Left ventricle myocardium inferior (tissue), 1 donor: ENCODE measurements at regions not wholly inside any gene's neighbourhood (a gene's known extent, or its start where the extent isn't known, plus 50 kb on each side); places are given as distances from the start of the nearest gene placed in this dataset.

Source experiments
- DNase-seq: peaks from one replicate; pipeline ENCODE4 v3.0.0-alpha.2; 2020
- H3K27ac ChIP-seq: fragments of 200-600 bp; replicated peaks from 2 replicates; pipeline ENCODE4 v1.8.0; 2021
- H3K27me3 ChIP-seq: fragments of 200-600 bp; 2 replicates; pipeline ENCODE4 v1.8.0; 2021; ENCODE audit warnings: low read depth
- H3K36me3 ChIP-seq: fragments of 200-600 bp; 2 replicates; pipeline ENCODE4 v1.8.0; 2021
- H3K4me1 ChIP-seq: fragments of 200-600 bp; 2 replicates; pipeline ENCODE4 v1.8.0; 2021
- H3K4me3 ChIP-seq: fragments of 200-600 bp; 2 replicates; pipeline ENCODE4 v1.8.0; 2021; ENCODE audit warnings: mild to moderate bottlenecking, moderate library complexity
- H3K9me3 ChIP-seq: fragments of 200-600 bp; replicated peaks from 2 replicates; pipeline ENCODE4 v1.8.0; 2021
- CTCF ChIP-seq: fragments of 200-600 bp; IDR thresholded peaks from 2 replicates; pipeline ENCODE4 v1.8.0; 2021; ENCODE audit warnings: antibody characterized with exemption, mild to moderate bottlenecking, borderline replicate concordance
- intact Hi-C: fragments of 100-400 bp; cut with micrococcal nuclease; formaldehyde crosslinking; loops from one replicate; pipeline ENCODE4 v1.11.0; 2022
- donor health status: DM: no; HTN: yes; CAD: no; lungs with severe emphysema.

- DNase-seq = no peak
- Histone ChIP-seq H3K36me3 (no peaks in the 10 kb centered on the region), H3K27me3 (peaks cover 39% of the 10 kb centered on the region), H3K9me3 (peaks cover 5% of the 10 kb centered on the region), H3K4me3 (no peak overlapping the region), H3K27ac (no peak overlapping the region), H3K4me1 (no peaks in the 10 kb centered on the region)
- intact Hi-C loops = no loop called here
- TF ChIP-seq CTCF = no peak
These were observed 436.8 kb downstream of the BCL11B start for GRCh38 chr14:98835051-98835824.

GRCh38 chr14:98835825-98836100 is 436.2 kb downstream of the BCL11B start:
- Histone ChIP-seq H3K27me3 (peaks cover 41% of the 10 kb centered on the region), H3K27ac (no peak overlapping the region), H3K4me1 (no peaks in the 10 kb centered on the region), H3K4me3 (no peak overlapping the region), H3K9me3 (peaks cover 5% of the 10 kb centered on the region), H3K36me3 (no peaks in the 10 kb centered on the region)
- TF ChIP-seq CTCF = no peak
- intact Hi-C loops = no loop called here
- DNase-seq = no peak

GRCh38 chr14:98840091-98840490 is 431.9 kb downstream of the BCL11B start:
- H3K27me3 ChIP-seq = peaks cover 74% of the 10 kb centered on the region
- no peak overlapping the region for H3K4me3 ChIP-seq
- H3K9me3 ChIP-seq = peaks cover 5% of the 10 kb centered on the region
- no peak for DNase-seq
- no peak overlapping the region for H3K27ac ChIP-seq
- intact Hi-C loops = no loop called here
- H3K4me1 ChIP-seq = no peaks in the 10 kb centered on the region
- no peak for TF ChIP-seq CTCF
- H3K36me3 ChIP-seq = no peaks in the 10 kb centered on the region

- intact Hi-C loops = no loop called here
- H3K4me3 ChIP-seq = no peak overlapping the region
- H3K27ac ChIP-seq = no peak overlapping the region
- H3K36me3 ChIP-seq = no peaks in the 10 kb centered on the region
- no peaks in the 10 kb centered on the region for H3K4me1 ChIP-seq
- TF ChIP-seq CTCF = no peak
- H3K9me3 ChIP-seq = peaks cover 5% of the 10 kb centered on the region
- peaks cover 78% of the 10 kb centered on the region for H3K27me3 ChIP-seq
- DNase-seq = no peak
These were observed 431.5 kb downstream of the BCL11B start for GRCh38 chr14:98840511-98840910.

- DNase-seq = no peak
- intact Hi-C loops = no loop called here
- H3K27me3 ChIP-seq = peaks cover 69% of the 10 kb centered on the region
- TF ChIP-seq CTCF = no peak
- H3K4me3 ChIP-seq = no peak overlapping the region
- no peaks in the 10 kb centered on the region for H3K36me3 ChIP-seq
- H3K9me3 ChIP-seq = peaks cover 8% of the 10 kb centered on the region
- no peaks in the 10 kb centered on the region for H3K4me1 ChIP-seq
- no peak overlapping the region for H3K27ac ChIP-seq
These were observed 427.5 kb downstream of the BCL11B start for GRCh38 chr14:98844456-98844855.
